ENCODE measurements at regions not wholly inside any gene's neighbourhood (a gene's known extent, or its start where the extent isn't known, plus 50 kb on each side); places are given as distances from the start of the nearest gene placed in this dataset.
"Not testable (repeated sequence)": the region's sequence is repeated elsewhere in the genome, so short reads cannot be mapped to it uniquely, and the experiment has no call there.

DNA sequence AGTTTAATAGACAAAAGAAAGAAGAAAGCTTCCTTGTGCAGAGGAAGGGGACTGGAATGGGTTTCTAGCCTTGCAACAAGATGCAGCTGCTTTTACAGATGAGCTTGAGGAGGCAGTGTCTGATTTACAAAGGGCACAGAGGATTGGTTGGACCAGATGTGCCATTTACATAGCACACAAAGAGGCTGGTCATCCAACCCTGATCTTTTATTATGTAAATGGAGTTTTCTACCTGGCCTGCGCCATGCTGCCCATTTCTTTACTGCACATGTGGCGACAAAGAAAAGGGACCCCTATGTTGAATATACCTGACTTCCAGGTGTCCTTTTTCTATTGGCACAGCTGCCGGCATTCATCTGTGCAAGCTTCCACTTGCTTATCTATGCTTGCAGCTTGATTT, 409.4 kb upstream of the FRG2C start:
- H3K9me3 ChIP-seq, result no peaks in the 10 kb centered on the region
- no peak for DNase-seq
- H3K4me3 ChIP-seq, result no peak overlapping the region
- no peaks in the 10 kb centered on the region for H3K27me3 ChIP-seq
- WGBS, 3 donors, result 68 to 72% (median 70%) methylated on average over 3 of the region's 3 CpGs
- H3K36me3 ChIP-seq, result no peaks in the 10 kb centered on the region
- H3K4me1 ChIP-seq (ENCODE audit: insufficient read depth), result no peaks in the 10 kb centered on the region
- no peak overlapping the region for H3K27ac ChIP-seq
- TF ChIP-seq, protein P1, sequence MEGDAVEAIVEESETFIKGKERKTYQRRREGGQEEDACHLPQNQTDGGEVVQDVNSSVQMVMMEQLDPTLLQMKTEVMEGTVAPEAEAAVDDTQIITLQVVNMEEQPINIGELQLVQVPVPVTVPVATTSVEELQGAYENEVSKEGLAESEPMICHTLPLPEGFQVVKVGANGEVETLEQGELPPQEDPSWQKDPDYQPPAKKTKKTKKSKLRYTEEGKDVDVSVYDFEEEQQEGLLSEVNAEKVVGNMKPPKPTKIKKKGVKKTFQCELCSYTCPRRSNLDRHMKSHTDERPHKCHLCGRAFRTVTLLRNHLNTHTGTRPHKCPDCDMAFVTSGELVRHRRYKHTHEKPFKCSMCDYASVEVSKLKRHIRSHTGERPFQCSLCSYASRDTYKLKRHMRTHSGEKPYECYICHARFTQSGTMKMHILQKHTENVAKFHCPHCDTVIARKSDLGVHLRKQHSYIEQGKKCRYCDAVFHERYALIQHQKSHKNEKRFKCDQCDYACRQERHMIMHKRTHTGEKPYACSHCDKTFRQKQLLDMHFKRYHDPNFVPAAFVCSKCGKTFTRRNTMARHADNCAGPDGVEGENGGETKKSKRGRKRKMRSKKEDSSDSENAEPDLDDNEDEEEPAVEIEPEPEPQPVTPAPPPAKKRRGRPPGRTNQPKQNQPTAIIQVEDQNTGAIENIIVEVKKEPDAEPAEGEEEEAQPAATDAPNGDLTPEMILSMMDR (IDR thresholded peaks at IDR 0.05), result no peak
- TF ChIP-seq POLR2A (IDR thresholded peaks at IDR 0.05) (no peak), EP300 (IDR thresholded peaks at IDR 0.05) (no peak)
- intact Hi-C loops (cut with DNase I), result no loop called here

DNA sequence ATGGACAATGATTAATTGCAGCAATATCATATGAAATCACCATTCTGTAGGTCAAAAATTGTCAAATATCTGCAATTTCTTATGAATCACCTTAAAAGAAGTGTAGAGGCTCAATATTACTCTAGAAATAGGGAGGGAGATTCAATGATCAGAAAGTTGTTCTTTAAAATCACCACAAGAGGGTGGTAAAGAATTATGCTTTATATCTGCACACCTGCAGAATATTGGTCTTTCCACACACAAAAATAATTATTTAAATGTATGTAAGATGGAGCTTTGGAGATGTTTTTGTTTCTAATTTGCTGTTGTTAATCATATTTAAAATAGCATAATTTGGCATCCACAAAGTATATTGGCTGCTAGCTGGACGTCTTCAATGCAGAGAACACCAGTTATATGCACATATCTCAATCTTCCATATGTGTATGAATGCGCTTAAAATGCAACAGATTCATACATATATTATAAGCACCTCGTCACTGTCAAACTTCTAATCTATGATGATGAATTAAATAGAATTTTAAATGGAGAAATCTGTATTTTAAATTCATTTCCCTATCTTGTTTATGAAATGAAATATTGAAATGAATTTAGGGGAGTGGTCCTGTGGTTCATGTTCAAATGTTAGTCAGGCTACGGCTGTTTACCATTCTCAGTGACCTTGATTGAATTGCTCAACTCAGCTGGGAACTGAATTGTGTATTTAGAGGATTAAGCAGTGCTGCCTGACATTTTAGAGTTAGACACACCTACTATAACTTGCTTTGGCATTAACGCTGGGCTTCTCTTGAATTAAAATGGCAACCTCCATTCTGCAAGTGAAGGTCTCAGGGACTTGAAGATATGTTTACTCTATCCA, 405.1 kb upstream of the FRG2C start:
- H3K27me3 ChIP-seq; H3K27ac ChIP-seq; H3K4me3 ChIP-seq; H3K36me3 ChIP-seq; DNase-seq; H3K9me3 ChIP-seq; intact Hi-C loops (cut with DNase I); H3K4me1 ChIP-seq (ENCODE audit: insufficient read depth): not testable (repeated sequence)
- 18 to 36% (median 23%) methylated on average over 5 of the region's 5 CpGs for WGBS, 3 donors

DNA sequence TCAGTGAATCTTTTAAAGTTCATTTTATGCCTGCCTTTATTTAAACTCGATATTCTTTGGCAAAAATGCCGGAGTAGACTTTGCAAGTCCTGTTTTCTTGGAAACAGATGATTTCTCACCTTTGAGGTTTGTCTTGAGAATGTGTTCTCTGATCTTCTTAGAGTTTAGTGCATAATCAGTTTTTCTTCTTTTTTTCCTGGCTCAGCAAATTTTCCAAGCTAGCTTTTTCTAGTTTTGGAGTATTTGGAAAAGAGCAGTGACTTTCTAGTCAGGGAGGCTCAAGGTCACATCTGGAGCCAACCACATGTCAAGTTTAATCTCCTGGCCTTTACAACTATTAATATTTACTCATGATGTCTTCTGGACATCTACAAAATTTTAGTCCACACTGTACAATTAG, 403.2 kb upstream of the FRG2C start:
- H3K27me3 ChIP-seq; H3K27ac ChIP-seq; H3K36me3 ChIP-seq; intact Hi-C loops (cut with DNase I); H3K4me3 ChIP-seq; H3K4me1 ChIP-seq (ENCODE audit: insufficient read depth); DNase-seq; H3K9me3 ChIP-seq: not testable (repeated sequence)
- WGBS, 3 donors, result 6 to 8% (median 6%) methylated on average over 2 of the region's 2 CpGs

DNA sequence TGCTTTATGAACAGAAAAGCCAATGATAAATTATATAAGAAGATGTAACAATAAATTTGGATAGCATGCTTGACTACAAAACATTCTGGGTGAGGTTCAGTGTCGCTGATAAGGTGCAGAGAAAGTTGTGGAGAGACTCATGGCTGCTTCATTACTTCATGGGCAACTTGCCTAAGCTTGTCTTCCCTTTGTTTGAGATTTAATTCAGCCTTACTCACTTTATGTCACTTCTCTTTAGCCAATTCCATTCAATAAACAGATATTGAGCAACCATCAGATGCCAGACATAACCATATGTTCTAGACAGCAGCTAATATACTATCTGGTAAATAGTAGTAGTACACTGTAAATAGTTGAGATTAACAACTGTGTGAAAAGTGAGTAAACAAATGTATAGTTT, 401.5 kb upstream of the FRG2C start:
- no peaks in the 10 kb centered on the region for H3K9me3 ChIP-seq
- TF ChIP-seq POLR2A (IDR thresholded peaks at IDR 0.05), result no peak
- TF ChIP-seq, protein P1 (IDR thresholded peaks at IDR 0.05), result no peak
- no peak for TF ChIP-seq EP300 (IDR thresholded peaks at IDR 0.05)
- no peaks in the 10 kb centered on the region for H3K4me1 ChIP-seq (ENCODE audit: insufficient read depth)
- no peak overlapping the region for H3K4me3 ChIP-seq
- no peaks in the 10 kb centered on the region for H3K36me3 ChIP-seq
- WGBS, 3 donors, result 80 to 83% (median 83%) methylated on average over 1 of the region's 1 CpG
- H3K27me3 ChIP-seq, result no peaks in the 10 kb centered on the region
- no peak overlapping the region for H3K27ac ChIP-seq
- intact Hi-C loops (cut with DNase I), result no loop called here
- no peak for DNase-seq

DNA sequence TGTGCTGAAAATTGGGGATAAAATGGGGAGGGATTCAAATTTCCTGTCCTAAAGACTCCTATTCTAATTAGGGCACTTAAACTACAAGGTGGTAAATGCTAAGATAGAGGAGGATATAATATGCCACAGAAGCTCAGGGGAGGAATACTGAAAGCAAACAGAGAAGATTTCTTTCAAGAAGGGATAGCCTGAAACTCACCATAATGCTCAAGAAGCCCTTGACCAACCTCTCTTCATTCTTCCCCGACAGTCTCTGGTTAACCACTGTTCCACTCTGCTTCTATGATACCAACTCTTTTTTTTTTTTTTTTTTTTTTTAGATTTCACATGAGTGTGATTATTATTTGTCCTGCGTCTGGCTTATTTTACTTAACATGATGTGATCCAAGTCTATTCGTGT, 398.2 kb upstream of the FRG2C start:
- H3K36me3 ChIP-seq, result no peaks in the 10 kb centered on the region
- intact Hi-C loops (cut with DNase I), result no loop called here
- no peak overlapping the region for H3K4me3 ChIP-seq
- no peaks in the 10 kb centered on the region for H3K9me3 ChIP-seq
- DNase-seq, result no peak
- TF ChIP-seq POLR2A (IDR thresholded peaks at IDR 0.05) (no peak), EP300 (IDR thresholded peaks at IDR 0.05) (no peak)
- TF ChIP-seq, protein P1 (IDR thresholded peaks at IDR 0.05), result no peak
- H3K27me3 ChIP-seq, result no peaks in the 10 kb centered on the region
- H3K27ac ChIP-seq, result no peak overlapping the region
- H3K4me1 ChIP-seq (ENCODE audit: insufficient read depth), result no peaks in the 10 kb centered on the region
- 73 to 89% (median 85%) methylated on average over 3 of the region's 3 CpGs for WGBS, 3 donors

DNA sequence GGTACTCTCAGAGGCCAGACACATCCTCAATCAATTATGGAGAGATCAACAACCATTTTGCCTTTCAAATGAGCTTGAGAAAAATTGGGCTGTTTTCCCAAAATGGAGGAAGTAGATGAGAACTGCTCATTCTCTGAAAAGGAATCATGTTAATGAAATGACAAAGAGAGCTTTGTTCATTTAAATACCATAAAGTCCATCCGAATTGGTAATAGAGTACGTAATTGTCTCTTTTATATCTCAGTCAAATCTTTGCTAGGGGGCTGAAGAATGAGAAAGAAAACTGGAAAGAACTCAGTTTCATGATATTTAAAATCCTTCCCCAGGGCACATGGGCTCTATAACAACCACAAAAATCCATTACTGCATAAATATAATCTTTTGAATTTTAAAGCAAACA, 395.6 kb upstream of the FRG2C start:
- DNase-seq; H3K4me3 ChIP-seq; H3K9me3 ChIP-seq; H3K4me1 ChIP-seq (ENCODE audit: insufficient read depth); H3K36me3 ChIP-seq; H3K27me3 ChIP-seq; H3K27ac ChIP-seq; intact Hi-C loops (cut with DNase I): not testable (repeated sequence)
- WGBS, 3 donors, result 84 to 93% (median 90%) methylated on average over 2 of the region's 2 CpGs

DNA sequence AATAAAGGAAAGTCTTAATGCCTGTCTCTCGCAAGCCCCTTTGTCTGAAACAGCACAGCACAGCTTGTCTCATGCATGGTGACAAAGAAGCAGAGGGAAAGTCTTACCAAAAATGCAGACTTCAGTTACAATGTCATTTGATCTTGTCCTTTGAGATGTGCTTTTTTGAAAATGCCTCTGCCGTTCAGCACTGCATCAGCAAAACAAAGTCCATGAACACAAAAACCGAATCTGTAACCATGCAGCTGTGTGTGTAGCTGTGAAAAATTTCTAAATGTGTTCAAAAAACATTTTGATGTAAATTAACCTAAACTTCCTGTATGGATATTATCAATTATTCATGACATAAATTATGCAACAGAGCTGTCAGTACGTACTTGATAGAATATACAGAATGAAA, 391.9 kb upstream of the FRG2C start:
- H3K27me3 ChIP-seq; intact Hi-C loops (cut with DNase I); H3K27ac ChIP-seq; H3K4me1 ChIP-seq (ENCODE audit: insufficient read depth); H3K4me3 ChIP-seq; H3K9me3 ChIP-seq; H3K36me3 ChIP-seq; DNase-seq: not testable (repeated sequence)
- 43 to 53% (median 45%) methylated on average over 4 of the region's 4 CpGs for WGBS, 3 donors
